Embryonic facial prominence (tissue), 1 donor: ENCODE measurements at regions not wholly inside any gene's neighbourhood (a gene's known extent, or its start where the extent isn't known, plus 50 kb on each side); places are given as distances from the start of the nearest gene placed in this dataset.
"Not testable (repeated sequence)": the region's sequence is repeated elsewhere in the genome, so short reads cannot be mapped to it uniquely, and the experiment has no call there.

ENCODE experiments used
- DNase-seq: peaks from one replicate; pipeline ENCODE4 v3.0.0-alpha.2; 2016; ENCODE audit errors: extremely low spot score

DNA sequence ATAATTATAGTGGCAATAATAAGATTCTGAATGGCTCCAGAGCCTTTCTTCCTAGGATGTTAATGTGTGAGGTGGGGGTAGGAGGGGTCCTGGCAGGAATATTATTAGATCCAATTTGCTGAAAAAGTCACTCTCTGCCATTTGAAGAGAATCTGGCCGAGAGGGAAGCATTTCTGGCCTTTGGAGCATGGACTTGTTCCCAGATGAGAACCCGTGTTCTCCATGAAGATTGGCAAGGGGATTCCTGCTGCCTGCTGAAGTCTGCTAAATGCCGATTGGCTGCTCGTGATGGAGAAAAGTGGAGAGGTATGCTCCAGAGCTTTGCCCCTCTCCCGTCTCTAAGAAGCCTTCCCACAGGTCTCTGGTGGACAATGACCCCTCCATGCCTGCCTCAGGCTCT is 135.6 kb downstream of the TRIM43 start:
- DNase-seq, result not testable (repeated sequence)

DNA sequence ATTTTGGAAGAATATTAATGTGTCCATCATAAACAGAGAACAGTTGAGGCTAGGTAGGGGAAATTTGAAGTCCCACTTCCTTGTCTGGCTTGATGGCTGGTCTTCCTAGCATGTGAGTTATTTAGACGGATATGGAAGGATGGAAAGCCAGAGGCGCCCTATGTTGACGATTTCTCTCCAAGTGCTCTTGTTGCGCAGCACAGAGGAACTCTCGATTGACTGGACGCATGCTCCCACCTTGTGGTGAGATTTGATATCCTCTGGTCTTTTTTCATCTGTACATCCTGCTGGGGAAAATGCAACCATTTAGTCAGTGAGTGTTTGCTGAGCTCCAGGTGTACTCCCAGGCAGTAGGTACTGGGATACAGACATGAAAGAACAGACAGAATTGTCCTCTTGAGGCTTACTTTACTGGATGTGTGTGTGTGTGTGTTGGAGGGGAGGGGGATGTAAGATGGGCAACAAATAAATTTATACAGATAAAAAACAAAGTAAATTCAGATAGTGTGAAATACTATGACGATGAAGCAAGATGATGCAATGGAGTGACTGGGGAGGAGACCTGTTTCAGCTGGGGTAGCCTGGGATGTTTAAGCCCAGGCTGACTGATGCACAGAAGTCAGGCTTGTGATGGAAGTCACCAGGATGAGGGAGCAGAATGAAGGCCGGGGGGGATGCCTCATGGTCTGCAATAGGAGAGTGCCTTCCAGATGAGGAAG is 137.2 kb downstream of the TRIM43 start:
- peak; percentile 71 for DNase-seq

GRCh38 chr2:95729597-95729955 is 137.8 kb downstream of the TRIM43 start:
- no peak for DNase-seq

DNA sequence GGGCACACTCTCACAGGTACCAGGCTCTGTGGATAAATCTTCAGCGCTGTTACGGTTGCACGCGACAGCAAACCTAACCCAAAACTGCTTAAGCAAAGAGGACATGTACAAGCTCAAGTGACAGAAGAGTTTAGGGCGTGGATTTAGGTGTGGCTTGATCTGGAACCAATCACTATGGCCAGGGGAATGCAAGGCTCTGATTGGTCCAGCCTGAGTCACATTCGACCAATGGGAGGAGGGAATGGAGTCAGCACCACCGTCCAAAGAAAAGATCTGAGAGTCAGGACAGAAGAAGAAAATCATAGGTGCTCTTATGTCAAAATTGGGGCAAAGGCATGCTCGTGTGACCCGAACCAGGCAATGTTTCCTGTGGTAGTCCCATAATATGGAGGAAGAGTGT is 139.0 kb downstream of the TRIM43 start:
- DNase-seq, result no peak

- no peak for DNase-seq
These were observed 143.4 kb downstream of the TRIM43 start for GRCh38 chr2:95734976-95735890.

DNA sequence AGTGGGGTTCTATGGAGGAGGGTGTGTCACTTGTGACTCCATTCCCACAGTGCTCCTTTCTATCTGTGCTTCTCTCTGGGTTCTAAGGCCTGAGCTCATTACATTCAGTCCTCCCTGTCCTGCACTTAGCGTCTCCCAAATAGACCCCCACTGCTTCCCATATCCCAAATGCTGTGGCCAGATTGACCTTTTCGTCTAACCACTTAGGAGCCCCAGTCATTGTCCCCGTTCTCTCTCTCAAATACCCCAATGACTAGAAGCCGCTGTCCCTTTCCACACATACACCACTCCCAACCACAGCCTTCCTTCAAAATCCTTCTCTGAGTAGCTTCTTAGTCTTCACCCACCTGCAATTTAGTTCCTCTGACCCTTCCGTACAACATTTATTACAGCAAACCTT is 146.5 kb downstream of the TRIM43 start:
- no peak for DNase-seq

- DNase-seq, result not testable (repeated sequence)
These were observed 160.3 kb downstream of the TRIM43 start for GRCh38 chr2:95752126-95752525.

GRCh38 chr2:95753812-95754211 is 162.0 kb downstream of the TRIM43 start:
- DNase-seq, result not testable (repeated sequence)

DNA sequence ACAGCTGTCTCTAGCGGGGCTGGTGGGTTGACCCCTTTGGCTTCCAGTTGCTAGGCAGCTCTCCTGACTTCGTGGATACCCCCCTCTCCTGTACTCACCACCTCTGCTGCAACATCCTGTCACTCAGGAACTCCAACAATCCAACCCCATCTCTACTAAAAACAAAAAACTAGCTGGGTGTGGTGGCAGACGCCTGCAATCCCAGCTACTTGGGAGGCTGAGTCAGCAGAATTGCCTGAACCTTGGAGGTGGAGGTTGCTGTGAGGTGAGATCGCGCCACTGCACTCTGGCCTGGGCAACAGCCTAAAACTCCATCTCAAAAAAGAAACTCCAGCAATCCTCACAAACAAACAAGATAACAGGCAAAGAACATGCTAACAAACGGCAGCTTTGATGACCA is 162.4 kb downstream of the TRIM43 start:
- DNase-seq, result not testable (repeated sequence)

DNA sequence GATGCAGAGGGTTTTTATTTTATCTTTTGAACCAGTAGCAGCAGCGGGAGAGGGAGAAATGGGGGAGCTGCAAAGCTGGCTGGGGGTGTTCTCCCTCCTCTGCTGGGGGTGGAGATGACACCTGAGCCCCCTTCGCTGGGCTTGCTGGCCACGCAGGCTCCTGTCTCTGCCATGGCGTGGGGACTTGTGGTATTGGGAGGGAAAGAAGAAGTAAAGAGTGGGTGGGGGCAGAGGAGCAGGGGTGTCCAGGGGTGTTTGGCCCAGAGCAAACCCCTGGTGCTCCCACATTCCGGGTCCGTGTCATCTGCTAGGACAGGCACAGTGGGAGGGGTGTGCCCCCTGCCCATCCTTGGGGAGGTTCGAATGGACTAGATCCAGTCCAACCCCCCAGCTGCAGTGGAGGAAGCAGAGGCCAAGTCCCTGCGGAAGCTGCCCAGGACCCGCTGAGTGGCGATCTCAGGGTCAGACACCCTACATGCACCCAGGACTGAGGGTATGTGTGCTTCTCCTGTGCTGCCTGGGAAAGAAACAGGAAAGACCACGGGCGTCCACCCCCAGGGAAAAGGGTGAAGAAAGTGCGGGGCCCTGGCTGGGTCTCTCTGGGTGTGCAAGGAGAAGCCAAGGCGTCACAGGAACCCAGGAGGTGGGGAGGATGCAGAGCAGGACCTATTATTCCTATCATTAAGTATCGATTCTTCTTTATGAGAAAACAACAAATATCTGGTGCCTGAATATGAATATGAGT is 163.2 kb downstream of the TRIM43 start:
- DNase-seq, result not testable (repeated sequence)

- DNase-seq, result not testable (repeated sequence)
These were observed 164.3 kb downstream of the TRIM43 start for GRCh38 chr2:95755956-95756669.

GRCh38 chr2:95757988-95758387 is 166.2 kb downstream of the TRIM43 start:
- no peak for DNase-seq

DNA sequence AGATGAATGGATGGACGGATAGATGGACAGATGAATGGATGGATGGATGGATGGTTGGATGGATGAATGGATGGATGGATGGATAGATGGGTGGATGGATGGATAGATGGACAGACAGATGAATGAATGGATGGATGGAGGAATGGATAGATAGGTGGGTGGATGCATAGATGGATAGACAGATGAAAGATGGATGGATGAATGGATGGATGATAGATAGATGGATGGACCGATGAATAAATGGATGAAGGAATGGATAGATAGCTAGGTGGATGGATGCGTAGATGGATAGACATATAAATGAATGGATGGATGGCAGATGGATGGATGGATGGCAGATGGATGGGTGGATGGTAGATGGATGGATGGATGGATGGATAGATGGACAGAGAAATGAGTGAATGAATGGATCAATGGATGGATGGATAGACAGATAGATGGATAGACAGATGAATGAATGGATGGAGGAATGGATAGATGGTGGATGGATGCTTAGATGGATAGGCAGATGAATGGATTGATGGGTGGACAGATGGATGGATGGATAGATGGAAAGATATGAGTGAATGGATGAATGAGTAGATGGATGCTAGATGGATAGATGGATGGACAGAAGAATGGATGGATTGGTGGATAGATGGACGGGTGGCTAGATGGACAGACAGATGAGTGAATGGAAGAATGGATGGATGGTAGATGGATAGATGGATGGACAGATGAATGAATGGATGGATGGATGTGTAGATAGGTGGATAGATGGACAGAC is 167.9 kb downstream of the TRIM43 start:
- DNase-seq, result no peak

DNA sequence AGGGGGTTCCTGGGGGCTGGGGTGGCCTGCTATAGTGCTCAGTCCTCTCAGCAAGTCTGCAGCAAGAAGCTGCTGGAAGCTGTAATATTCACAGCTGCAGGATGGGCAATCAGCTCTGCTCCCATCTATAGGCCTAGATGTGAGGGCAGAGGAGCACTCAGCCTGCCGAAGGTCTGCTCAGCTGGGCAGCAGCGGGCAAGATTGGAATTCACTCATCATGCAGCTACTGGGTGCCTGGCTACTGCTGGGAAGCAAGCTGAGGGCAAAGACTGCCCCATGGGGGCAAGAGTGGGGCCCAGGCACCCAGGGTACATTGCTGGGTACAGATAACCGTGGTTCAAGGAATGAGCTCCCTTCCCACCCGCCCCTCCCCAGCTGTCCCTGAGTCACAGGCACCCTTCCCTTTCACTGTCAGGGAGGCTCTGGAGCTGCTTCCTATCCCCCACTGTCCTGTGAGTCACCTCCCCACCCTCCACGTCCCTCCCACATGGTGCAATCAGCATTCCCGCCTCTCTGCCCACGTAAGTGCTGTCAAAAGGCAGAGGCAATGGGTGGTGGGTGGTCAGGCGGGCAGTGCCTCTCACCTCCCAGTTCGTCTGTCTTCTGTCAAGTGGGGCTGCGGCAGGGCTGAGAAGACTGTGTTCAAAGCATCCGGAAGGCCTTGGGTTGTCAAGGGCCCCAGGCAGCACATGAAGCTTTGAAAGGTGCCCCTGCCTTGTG is 169.2 kb downstream of the TRIM43 start:
- no peak for DNase-seq

- no peak for DNase-seq
These were observed 169.8 kb downstream of the TRIM43 start for GRCh38 chr2:95761556-95761955.

- DNase-seq, result not testable (repeated sequence)
These were observed 170.5 kb downstream of the TRIM43 start for GRCh38 chr2:95762023-95763021.

GRCh38 chr2:95763074-95763473 is 171.3 kb downstream of the TRIM43 start:
- DNase-seq, result not testable (repeated sequence)

- DNase-seq, result not testable (repeated sequence)
These were observed 173.2 kb downstream of the TRIM43 start for GRCh38 chr2:95764966-95765365.
